Lower leg skin (tissue), 4 donors: ENCODE measurements at regions not wholly inside any gene's neighbourhood (a gene's known extent, or its start where the extent isn't known, plus 50 kb on each side); places are given as distances from the start of the nearest gene placed in this dataset.
"Not testable (repeated sequence)": the region's sequence is repeated elsewhere in the genome, so short reads cannot be mapped to it uniquely, and the experiment has no call there.

Experiments
- DNase-seq, 2 donors: peaks; one replicate each; pipeline ENCODE4 v3.0.0-alpha.2; 2019; ENCODE audit warnings: low spot score in 2 of 2
- H3K4me3 ChIP-seq: fragments of 200-600 bp; sonication (generic); 2 replicates; pipeline ENCODE4 v1.5.1; 2017; ENCODE audit warnings: mild to moderate bottlenecking, low read depth; ENCODE audit not compliant: poor library complexity, severe bottlenecking
- CTCF ChIP-seq, 3 donors: fragments of 450-650 bp; IDR thresholded peaks; one replicate each; pipeline ENCODE4 v1.5.1; 2016; ENCODE audit warnings: antibody characterized with exemption in 3 of 3, mild to moderate bottlenecking in 3 of 3, moderate library complexity in 2 of 3
- POLR2A ChIP-seq, 2 donors: fragments of 450-650 bp; IDR thresholded peaks; one replicate each; pipeline ENCODE4 v1.6.1; 2016 to 2017; ENCODE audit warnings: antibody characterized with exemption in 2 of 2, mild to moderate bottlenecking in 1 of 2, moderate library complexity in 1 of 2
- WGBS, 2 donors: methylation state at CpG; one replicate each; pipeline ENCODE4 v1.1.5; 2018; 5-methylcytosine and 5-hydroxymethylcytosine counted together
- intact Hi-C: fragments of 100-400 bp; cut with DNase I; formaldehyde crosslinking; loops from one replicate; pipeline ENCODE4 v1.15.0; 2023; ENCODE audit warnings: low total_unique reads

GRCh38 chr7:34421526-34421925 lies 236.5 kb upstream of the NPSR1 start:
- DNase-seq, result no peak
- intact Hi-C loops, result no loop called here
- 31 to 46% methylated on average over 1 of the region's 1 CpG for WGBS, 2 donors
- TF ChIP-seq POLR2A (IDR thresholded peaks at IDR 0.05) (no peak), CTCF (IDR thresholded peaks at IDR 0.05) (no peak)
- H3K4me3 ChIP-seq, result no peak overlapping the region

GRCh38 chr7:34425194-34425593 lies 232.8 kb upstream of the NPSR1 start:
- DNase-seq, result no peak
- intact Hi-C loops, result no loop called here
- 67 to 69% methylated on average over 2 of the region's 2 CpGs for WGBS, 2 donors
- H3K4me3 ChIP-seq, result no peak overlapping the region
- TF ChIP-seq POLR2A (IDR thresholded peaks at IDR 0.05) (no peak), CTCF (IDR thresholded peaks at IDR 0.05) (no peak)

DNA sequence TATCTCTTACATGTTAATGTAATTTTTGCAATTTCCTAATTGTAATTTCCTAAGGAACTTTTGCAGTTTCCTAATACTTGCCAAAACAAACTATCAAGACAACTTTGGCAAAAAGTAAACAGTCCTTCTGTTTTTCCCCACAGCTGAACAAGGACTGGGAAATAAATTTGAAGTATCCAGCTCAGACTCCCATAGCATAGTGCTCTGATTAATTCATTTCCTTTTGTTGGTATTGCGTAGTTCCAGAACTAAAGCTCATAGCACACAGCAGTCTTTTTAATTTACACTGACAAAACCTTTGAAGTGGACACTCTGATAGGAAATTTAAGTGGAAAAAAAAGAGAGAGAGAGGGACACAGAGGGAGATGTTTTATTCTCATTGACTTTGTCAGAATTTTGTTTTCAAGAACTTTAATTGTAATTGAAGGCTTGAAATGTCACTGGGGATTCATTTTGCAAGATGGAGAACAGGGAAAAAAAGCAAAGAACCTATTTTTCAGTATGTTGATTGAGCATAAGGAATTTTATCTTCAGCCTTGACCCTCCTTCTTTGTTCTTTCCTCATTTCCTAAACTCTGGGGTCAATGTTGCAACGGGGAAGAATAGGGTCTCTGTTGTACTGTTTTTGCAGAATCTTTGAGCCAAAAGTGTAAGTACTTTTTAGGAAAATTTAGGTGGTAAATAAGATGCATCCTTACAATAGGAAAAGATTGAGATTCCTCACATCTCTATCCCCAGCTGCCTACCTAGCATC lies 232.2 kb upstream of the NPSR1 start:
- TF ChIP-seq POLR2A (IDR thresholded peaks at IDR 0.05), result no peak
- 66 to 68% methylated on average over 2 of the region's 2 CpGs for WGBS, 2 donors
- no peak overlapping the region for H3K4me3 ChIP-seq
- intact Hi-C loops, result no loop called here
- DNase-seq, result no peak

DNA sequence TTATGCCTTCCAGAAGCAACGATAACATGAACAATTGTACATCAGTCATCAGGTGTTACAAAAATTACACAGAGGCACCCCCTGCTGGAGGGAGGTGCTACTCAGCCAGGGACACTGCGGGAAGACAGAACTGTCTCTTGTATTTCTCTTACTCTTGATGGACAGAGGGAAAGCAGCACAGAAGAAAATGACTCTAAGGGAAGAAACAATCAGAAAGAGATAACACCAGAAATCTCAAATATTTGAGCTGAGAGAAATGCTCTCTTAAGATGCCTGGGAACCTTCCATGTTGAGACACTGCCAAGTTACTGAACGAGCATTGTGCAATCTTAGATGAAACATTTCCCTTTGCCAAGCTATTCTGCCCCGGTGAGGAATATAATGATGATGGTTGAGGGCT lies 227.6 kb upstream of the NPSR1 start:
- H3K4me3 ChIP-seq, result no peak overlapping the region
- WGBS, 2 donors, result 30 to 42% methylated on average over 4 of the region's 4 CpGs
- no peak for TF ChIP-seq POLR2A (IDR thresholded peaks at IDR 0.05)
- TF ChIP-seq CTCF (IDR thresholded peaks at IDR 0.05), result no peak
- intact Hi-C loops, result no loop called here
- no peak for DNase-seq

GRCh38 chr7:34438436-34438835 lies 219.6 kb upstream of the NPSR1 start:
- TF ChIP-seq POLR2A (IDR thresholded peaks at IDR 0.05), result no peak
- TF ChIP-seq CTCF (IDR thresholded peaks at IDR 0.05), result no peak
- intact Hi-C loops, result no loop called here
- WGBS, 2 donors, result 69 to 73% methylated on average over 3 of the region's 3 CpGs
- H3K4me3 ChIP-seq, result no peak overlapping the region
- no peak for DNase-seq

DNA sequence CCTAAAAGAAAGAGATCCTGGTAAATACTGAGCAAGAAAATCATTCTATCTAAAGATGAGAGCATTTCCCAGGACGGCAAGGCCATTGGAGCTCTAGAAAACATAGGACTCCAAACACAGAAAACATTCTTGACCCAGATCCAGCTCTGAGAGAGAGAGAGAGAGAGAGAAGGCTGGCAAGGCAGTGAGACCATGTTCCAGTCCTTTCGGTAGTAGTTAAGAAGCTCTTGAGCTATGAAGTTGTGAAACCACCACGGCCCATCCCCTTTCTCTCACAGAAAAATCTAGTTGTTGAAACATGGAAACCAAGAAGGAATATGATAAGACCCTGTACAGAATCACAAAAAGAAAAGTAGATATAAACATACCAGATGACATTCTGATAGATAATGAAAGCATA lies 212.4 kb upstream of the NPSR1 start:
- TF ChIP-seq CTCF (IDR thresholded peaks at IDR 0.05) (no peak), POLR2A (IDR thresholded peaks at IDR 0.05) (no peak)
- WGBS, 2 donors, result 79 to 80% methylated on average over 3 of the region's 3 CpGs
- DNase-seq, result no peak
- no peak overlapping the region for H3K4me3 ChIP-seq
- intact Hi-C loops, result no loop called here

GRCh38 chr7:34448531-34448930 lies 209.5 kb upstream of the NPSR1 start:
- DNase-seq, intact Hi-C loops, H3K4me3 ChIP-seq: not testable (repeated sequence)
- WGBS, 2 donors, result 52 to 55% methylated on average over 2 of the region's 2 CpGs
